HEK293 (cell line): ENCODE measurements at regions not wholly inside any gene's neighbourhood (a gene's known extent, or its start where the extent isn't known, plus 50 kb on each side); places are given as distances from the start of the nearest gene placed in this dataset.

Experiments used
- FEZF1 ChIP-seq: fragments of 450-650 bp; formaldehyde crosslinking; IDR thresholded peaks from 2 replicates; pipeline ENCODE4 v1.5.1; 2016; ENCODE audit warnings: missing biosample characterization, missing genetic modification characterization
- GLIS1 ChIP-seq: fragments of 450-650 bp; formaldehyde crosslinking; IDR thresholded peaks from 2 replicates; pipeline ENCODE4 v1.5.1; 2016; ENCODE audit warnings: missing biosample characterization, missing genetic modification characterization
- MZF1 ChIP-seq: fragments of 450-650 bp; formaldehyde crosslinking; IDR thresholded peaks from 2 replicates; pipeline ENCODE4 v1.5.1; 2017; ENCODE audit warnings: missing biosample characterization, missing genetic modification characterization, borderline replicate concordance
- PRDM1 ChIP-seq: fragments of 450-650 bp; formaldehyde crosslinking; IDR thresholded peaks from 2 replicates; pipeline ENCODE4; 2016; ENCODE audit warnings: missing biosample characterization, missing genetic modification characterization
- SP3 ChIP-seq: fragments of 450-650 bp; formaldehyde crosslinking; IDR thresholded peaks from 2 replicates; pipeline ENCODE4 v1.5.1; 2016; ENCODE audit warnings: missing biosample characterization, missing genetic modification characterization
- WT1 ChIP-seq: fragments of 450-650 bp; formaldehyde crosslinking; IDR thresholded peaks from 2 replicates; pipeline ENCODE4 v1.5.1; 2016; ENCODE audit warnings: missing biosample characterization, missing genetic modification characterization
- ZFP37 ChIP-seq: fragments of 450-650 bp; formaldehyde crosslinking; IDR thresholded peaks from 2 replicates; pipeline ENCODE4 v1.5.1; 2016; ENCODE audit warnings: missing biosample characterization, missing genetic modification characterization
- ZIC2 ChIP-seq: fragments of 450-650 bp; formaldehyde crosslinking; IDR thresholded peaks from 2 replicates; pipeline ENCODE4 v1.5.1; 2016; ENCODE audit warnings: missing biosample characterization, missing genetic modification characterization
- ZNF10 ChIP-seq: fragments of 450-650 bp; formaldehyde crosslinking; IDR thresholded peaks from 2 replicates; pipeline ENCODE4 v1.5.1; 2017; ENCODE audit warnings: missing biosample characterization, missing genetic modification characterization
- ZNF146 ChIP-seq: fragments of 450-650 bp; formaldehyde crosslinking; IDR thresholded peaks from 2 replicates; pipeline ENCODE4 v1.5.1; 2016; ENCODE audit warnings: missing biosample characterization, missing genetic modification characterization
- ZNF2 ChIP-seq: fragments of 450-650 bp; formaldehyde crosslinking; IDR thresholded peaks from 2 replicates; pipeline ENCODE4 v1.5.1; 2016; ENCODE audit warnings: missing biosample characterization, missing genetic modification characterization
- ZNF202 ChIP-seq: fragments of 450-650 bp; formaldehyde crosslinking; IDR thresholded peaks from 2 replicates; pipeline ENCODE4 v1.5.1; 2016; ENCODE audit warnings: missing biosample characterization, missing genetic modification characterization, borderline replicate concordance
- ZNF23 ChIP-seq: fragments of 450-650 bp; formaldehyde crosslinking; IDR thresholded peaks from 2 replicates; pipeline ENCODE4 v1.5.1; 2016; ENCODE audit warnings: missing biosample characterization, missing genetic modification characterization, borderline replicate concordance
- ZNF239 ChIP-seq: fragments of 450-650 bp; formaldehyde crosslinking; IDR thresholded peaks from 2 replicates; pipeline ENCODE4 v1.5.1; 2016; ENCODE audit warnings: missing biosample characterization, missing genetic modification characterization
- ZNF324 ChIP-seq: fragments of 450-650 bp; formaldehyde crosslinking; IDR thresholded peaks from 2 replicates; pipeline ENCODE4 v1.5.1; 2016; ENCODE audit warnings: missing biosample characterization, missing genetic modification characterization
- ZNF404 ChIP-seq: fragments of 450-650 bp; formaldehyde crosslinking; IDR thresholded peaks from 2 replicates; pipeline ENCODE4 v1.5.1; 2017; ENCODE audit warnings: missing biosample characterization, missing genetic modification characterization
- ZNF416 ChIP-seq: fragments of 450-650 bp; formaldehyde crosslinking; IDR thresholded peaks from 2 replicates; pipeline ENCODE4 v1.5.1; 2016; ENCODE audit warnings: missing biosample characterization, missing genetic modification characterization
- ZNF423 ChIP-seq: fragments of 450-650 bp; formaldehyde crosslinking; IDR thresholded peaks from 2 replicates; pipeline ENCODE4 v1.5.1; 2016; ENCODE audit warnings: missing biosample characterization, missing genetic modification characterization
- ZNF433 ChIP-seq: fragments of 450-650 bp; formaldehyde crosslinking; IDR thresholded peaks from 2 replicates; pipeline ENCODE4 v1.5.1; 2016; ENCODE audit warnings: missing biosample characterization, missing genetic modification characterization, low read depth
- ZNF560 ChIP-seq: fragments of 450-650 bp; formaldehyde crosslinking; IDR thresholded peaks from 2 replicates; pipeline ENCODE4 v1.5.1; 2017; ENCODE audit warnings: missing biosample characterization, missing genetic modification characterization, borderline replicate concordance
- ZNF571 ChIP-seq: fragments of 450-650 bp; formaldehyde crosslinking; IDR thresholded peaks from 2 replicates; pipeline ENCODE4 v1.5.0; 2017; ENCODE audit warnings: missing biosample characterization, missing genetic modification characterization
- ZNF596 ChIP-seq: fragments of 450-650 bp; IDR thresholded peaks from 2 replicates; pipeline ENCODE4 v1.5.0; 2018; ENCODE audit warnings: missing biosample characterization, mild to moderate bottlenecking, missing genetic modification characterization, moderate library complexity
- ZNF629 ChIP-seq: fragments of 450-650 bp; formaldehyde crosslinking; IDR thresholded peaks from 2 replicates; pipeline ENCODE4 v1.5.1; 2017; ENCODE audit warnings: missing biosample characterization, missing genetic modification characterization
- ZNF76 ChIP-seq: fragments of 450-650 bp; formaldehyde crosslinking; IDR thresholded peaks from 2 replicates; pipeline ENCODE4; 2016; ENCODE audit warnings: low read depth, missing biosample characterization, missing genetic modification characterization, borderline replicate concordance
- TF ChIP-seq, protein P1 (sequence below): fragments of 450-650 bp; formaldehyde crosslinking; IDR thresholded peaks from 2 replicates; pipeline ENCODE4 v1.5.1; 2016; ENCODE audit warnings: missing biosample characterization, missing genetic modification characterization
- TF ChIP-seq, protein P2 (sequence below): fragments of 450-650 bp; formaldehyde crosslinking; IDR thresholded peaks from 2 replicates; pipeline ENCODE4 v1.5.1; 2016; ENCODE audit warnings: missing biosample characterization, missing genetic modification characterization
- TF ChIP-seq, protein P3 (sequence below): fragments of 450-650 bp; formaldehyde crosslinking; IDR thresholded peaks from 2 replicates; pipeline ENCODE4 v1.5.1; 2016; ENCODE audit warnings: missing biosample characterization, missing genetic modification characterization
- TF ChIP-seq, protein P4 (sequence below): fragments of 450-650 bp; formaldehyde crosslinking; IDR thresholded peaks from 2 replicates; pipeline ENCODE4; 2016; ENCODE audit warnings: missing biosample characterization, missing genetic modification characterization
- TF ChIP-seq, protein P5 (sequence below): fragments of 450-650 bp; formaldehyde crosslinking; IDR thresholded peaks from 2 replicates; pipeline ENCODE4 v1.5.1; 2016; ENCODE audit warnings: missing biosample characterization, missing genetic modification characterization, low read depth
- TF ChIP-seq, protein P6 (sequence below): fragments of 450-650 bp; formaldehyde crosslinking; IDR thresholded peaks from 2 replicates; pipeline ENCODE4 v1.5.1; 2016; ENCODE audit warnings: missing biosample characterization, missing genetic modification characterization

DNA sequence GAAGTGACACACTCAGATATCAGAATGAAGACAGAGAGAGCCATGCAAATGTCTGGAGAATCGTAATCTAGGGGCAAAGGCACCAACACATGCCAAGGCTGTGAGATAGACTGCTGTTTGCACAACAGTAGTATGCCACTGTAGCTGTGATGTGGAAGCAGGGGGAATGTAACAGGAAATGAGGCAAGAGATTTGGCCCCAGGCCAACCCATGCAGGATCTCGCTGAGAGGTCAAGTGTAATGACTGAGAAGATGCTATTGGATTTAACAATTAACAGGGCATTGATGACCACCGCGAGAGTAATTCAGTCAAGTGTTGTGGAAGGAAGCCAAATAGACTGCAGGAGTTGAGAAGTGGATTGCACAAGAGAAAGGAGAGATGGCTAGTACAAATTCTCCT, 107.3 kb upstream of the ST6GALNAC5 start (continued):
- no peak for TF ChIP-seq WT1 (tag by site-specific recombination)
- TF ChIP-seq, protein P1, sequence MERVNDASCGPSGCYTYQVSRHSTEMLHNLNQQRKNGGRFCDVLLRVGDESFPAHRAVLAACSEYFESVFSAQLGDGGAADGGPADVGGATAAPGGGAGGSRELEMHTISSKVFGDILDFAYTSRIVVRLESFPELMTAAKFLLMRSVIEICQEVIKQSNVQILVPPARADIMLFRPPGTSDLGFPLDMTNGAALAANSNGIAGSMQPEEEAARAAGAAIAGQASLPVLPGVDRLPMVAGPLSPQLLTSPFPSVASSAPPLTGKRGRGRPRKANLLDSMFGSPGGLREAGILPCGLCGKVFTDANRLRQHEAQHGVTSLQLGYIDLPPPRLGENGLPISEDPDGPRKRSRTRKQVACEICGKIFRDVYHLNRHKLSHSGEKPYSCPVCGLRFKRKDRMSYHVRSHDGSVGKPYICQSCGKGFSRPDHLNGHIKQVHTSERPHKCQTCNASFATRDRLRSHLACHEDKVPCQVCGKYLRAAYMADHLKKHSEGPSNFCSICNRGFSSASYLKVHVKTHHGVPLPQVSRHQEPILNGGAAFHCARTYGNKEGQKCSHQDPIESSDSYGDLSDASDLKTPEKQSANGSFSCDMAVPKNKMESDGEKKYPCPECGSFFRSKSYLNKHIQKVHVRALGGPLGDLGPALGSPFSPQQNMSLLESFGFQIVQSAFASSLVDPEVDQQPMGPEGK (tag by site-specific recombination), result peak; percentile 37; the same call in 1 of the 2 replicates
- peak; percentile 80 for TF ChIP-seq ZNF629
- TF ChIP-seq ZNF146 (tag by site-specific recombination), result no peak
- TF ChIP-seq, protein P2, sequence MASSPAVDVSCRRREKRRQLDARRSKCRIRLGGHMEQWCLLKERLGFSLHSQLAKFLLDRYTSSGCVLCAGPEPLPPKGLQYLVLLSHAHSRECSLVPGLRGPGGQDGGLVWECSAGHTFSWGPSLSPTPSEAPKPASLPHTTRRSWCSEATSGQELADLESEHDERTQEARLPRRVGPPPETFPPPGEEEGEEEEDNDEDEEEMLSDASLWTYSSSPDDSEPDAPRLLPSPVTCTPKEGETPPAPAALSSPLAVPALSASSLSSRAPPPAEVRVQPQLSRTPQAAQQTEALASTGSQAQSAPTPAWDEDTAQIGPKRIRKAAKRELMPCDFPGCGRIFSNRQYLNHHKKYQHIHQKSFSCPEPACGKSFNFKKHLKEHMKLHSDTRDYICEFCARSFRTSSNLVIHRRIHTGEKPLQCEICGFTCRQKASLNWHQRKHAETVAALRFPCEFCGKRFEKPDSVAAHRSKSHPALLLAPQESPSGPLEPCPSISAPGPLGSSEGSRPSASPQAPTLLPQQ, result peak; percentile 83
- peak; percentile 89; the same call in 1 of the 2 replicates for TF ChIP-seq ZNF324 (tag by site-specific recombination)
- 0 out of 2 replicates have a peak, but pooled peaks have one; percentile 49 for TF ChIP-seq ZNF404 (tag by site-specific recombination)
- TF ChIP-seq PRDM1 (tag by site-specific recombination), result no peak
- TF ChIP-seq ZNF596 (tag by site-specific recombination), result no peak
- TF ChIP-seq ZFP37 (tag by site-specific recombination), result no peak
- TF ChIP-seq, protein P3, sequence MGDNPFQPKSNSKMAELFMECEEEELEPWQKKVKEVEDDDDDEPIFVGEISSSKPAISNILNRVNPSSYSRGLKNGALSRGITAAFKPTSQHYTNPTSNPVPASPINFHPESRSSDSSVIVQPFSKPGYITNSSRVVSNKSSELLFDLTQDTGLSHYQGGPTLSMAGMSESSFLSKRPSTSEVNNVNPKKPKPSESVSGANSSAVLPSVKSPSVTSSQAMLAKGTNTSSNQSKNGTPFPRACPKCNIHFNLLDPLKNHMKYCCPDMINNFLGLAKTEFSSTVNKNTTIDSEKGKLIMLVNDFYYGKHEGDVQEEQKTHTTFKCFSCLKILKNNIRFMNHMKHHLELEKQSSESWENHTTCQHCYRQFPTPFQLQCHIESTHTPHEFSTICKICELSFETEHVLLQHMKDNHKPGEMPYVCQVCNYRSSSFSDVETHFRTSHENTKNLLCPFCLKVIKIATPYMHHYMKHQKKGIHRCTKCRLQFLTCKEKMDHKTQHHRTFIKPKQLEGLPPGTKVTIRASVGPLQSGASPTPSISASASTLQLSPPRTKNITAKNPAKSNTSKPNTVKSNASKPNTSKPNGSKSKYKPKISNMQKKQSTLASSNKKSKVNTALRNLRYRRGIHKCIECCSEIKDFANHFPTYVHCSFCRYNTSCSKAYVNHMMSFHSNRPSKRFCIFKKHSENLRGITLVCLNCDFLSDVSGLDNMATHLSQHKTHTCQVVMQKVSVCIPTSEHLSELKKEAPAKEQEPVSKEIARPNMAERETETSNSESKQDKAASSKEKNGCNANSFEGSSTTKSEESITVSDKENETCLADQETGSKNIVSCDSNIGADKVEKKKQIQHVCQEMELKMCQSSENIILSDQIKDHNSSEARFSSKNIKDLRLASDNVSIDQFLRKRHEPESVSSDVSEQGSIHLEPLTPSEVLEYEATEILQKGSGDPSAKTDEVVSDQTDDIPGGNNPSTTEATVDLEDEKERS, result no peak
- no peak for TF ChIP-seq ZNF202 (tag by site-specific recombination)
- no peak for TF ChIP-seq ZNF10 (tag by site-specific recombination)
- TF ChIP-seq ZNF560 (tag by site-specific recombination), result no peak
- TF ChIP-seq, protein P4, sequence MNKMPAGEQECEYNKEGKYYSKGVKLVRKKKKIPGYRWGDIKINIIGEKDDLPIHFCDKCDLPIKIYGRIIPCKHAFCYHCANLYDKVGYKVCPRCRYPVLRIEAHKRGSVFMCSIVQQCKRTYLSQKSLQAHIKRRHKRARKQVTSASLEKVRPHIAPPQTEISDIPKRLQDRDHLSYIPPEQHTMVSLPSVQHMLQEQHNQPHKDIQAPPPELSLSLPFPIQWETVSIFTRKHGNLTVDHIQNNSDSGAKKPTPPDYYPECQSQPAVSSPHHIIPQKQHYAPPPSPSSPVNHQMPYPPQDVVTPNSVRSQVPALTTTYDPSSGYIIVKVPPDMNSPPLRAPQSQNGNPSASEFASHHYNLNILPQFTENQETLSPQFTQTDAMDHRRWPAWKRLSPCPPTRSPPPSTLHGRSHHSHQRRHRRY (tag by site-specific recombination), result 0 out of 2 replicates have a peak, but pooled peaks have one; percentile 65
- TF ChIP-seq ZNF433 (tag by site-specific recombination), result no peak
- no peak for TF ChIP-seq ZNF23 (tag by site-specific recombination)
- TF ChIP-seq MZF1 (tag by site-specific recombination), result peak; percentile 68; the same call in 1 of the 2 replicates
- peak; percentile 92 for TF ChIP-seq ZIC2 (tag by site-specific recombination)
- TF ChIP-seq ZNF416 (tag by site-specific recombination), result no peak
- peak; percentile 86 for TF ChIP-seq FEZF1 (tag by site-specific recombination)
- TF ChIP-seq SP3 (tag by site-specific recombination), result no peak
- 0 out of 2 replicates have a peak, but pooled peaks have one; percentile 40 for TF ChIP-seq ZNF571 (tag by site-specific recombination)
- TF ChIP-seq GLIS1, result peak; percentile 36; the same call in 1 of the 2 replicates
- TF ChIP-seq, protein P5, sequence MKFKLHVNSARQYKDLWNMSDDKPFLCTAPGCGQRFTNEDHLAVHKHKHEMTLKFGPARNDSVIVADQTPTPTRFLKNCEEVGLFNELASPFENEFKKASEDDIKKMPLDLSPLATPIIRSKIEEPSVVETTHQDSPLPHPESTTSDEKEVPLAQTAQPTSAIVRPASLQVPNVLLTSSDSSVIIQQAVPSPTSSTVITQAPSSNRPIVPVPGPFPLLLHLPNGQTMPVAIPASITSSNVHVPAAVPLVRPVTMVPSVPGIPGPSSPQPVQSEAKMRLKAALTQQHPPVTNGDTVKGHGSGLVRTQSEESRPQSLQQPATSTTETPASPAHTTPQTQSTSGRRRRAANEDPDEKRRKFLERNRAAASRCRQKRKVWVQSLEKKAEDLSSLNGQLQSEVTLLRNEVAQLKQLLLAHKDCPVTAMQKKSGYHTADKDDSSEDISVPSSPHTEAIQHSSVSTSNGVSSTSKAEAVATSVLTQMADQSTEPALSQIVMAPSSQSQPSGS (tag by site-specific recombination), result no peak
- no peak for TF ChIP-seq ZNF2
- peak; percentile 57; the same call in 1 of the 2 replicates for TF ChIP-seq ZNF76 (tag by site-specific recombination)
- TF ChIP-seq ZNF423 (tag by site-specific recombination), result no peak
- no peak for TF ChIP-seq ZNF239 (tag by site-specific recombination)
- TF ChIP-seq, protein P6, sequence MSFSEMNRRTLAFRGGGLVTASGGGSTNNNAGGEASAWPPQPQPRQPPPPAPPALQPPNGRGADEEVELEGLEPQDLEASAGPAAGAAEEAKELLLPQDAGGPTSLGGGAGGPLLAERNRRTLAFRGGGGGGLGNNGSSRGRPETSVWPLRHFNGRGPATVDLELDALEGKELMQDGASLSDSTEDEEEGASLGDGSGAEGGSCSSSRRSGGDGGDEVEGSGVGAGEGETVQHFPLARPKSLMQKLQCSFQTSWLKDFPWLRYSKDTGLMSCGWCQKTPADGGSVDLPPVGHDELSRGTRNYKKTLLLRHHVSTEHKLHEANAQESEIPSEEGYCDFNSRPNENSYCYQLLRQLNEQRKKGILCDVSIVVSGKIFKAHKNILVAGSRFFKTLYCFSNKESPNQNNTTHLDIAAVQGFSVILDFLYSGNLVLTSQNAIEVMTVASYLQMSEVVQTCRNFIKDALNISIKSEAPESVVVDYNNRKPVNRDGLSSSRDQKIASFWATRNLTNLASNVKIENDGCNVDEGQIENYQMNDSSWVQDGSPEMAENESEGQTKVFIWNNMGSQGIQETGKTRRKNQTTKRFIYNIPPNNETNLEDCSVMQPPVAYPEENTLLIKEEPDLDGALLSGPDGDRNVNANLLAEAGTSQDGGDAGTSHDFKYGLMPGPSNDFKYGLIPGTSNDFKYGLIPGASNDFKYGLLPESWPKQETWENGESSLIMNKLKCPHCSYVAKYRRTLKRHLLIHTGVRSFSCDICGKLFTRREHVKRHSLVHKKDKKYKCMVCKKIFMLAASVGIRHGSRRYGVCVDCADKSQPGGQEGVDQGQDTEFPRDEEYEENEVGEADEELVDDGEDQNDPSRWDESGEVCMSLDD (tag by site-specific recombination), result no peak
